ENCODE measurements at regions not wholly inside any gene's neighbourhood (a gene's known extent, or its start where the extent isn't known, plus 50 kb on each side); places are given as distances from the start of the nearest gene placed in this dataset.

DNA sequence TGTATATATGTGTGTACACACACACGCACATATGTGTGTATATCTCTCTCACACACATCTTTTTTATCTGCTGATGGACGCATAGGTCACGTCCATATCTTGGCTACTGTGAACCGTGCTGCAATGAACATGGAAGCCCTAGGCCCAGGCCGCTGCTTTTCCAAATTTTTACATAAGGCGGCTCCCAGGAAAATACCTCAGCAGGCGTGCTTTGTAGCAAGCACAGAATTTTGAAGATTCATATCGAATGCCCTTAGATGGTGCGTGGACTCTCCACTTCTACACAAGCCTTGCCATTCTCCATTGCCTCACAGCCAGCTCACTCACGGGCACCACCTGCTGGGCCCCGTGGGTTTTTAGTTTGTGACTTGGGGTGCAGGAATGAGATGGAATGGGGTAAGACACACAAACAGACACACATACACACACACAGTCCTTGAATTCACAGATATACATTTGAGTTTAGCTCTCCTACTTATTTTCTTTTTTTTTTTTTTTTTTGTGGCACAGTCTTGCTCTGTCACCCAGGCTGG is 57.9 kb upstream of the RNF32 start:
- WGBS = 84% methylated on average over 9 of the region's 11 CpGs
- H2AFZ ChIP-seq (ENCODE audit: low read depth, low read length) = no peak overlapping the region
- no peak overlapping the region for H2BK12ac ChIP-seq (ENCODE audit: low read length in 2 of 2)
- H2BK5ac ChIP-seq (ENCODE audit: low read depth, low read length, poor library complexity, severe bottlenecking) = no peak overlapping the region
- H2BK15ac ChIP-seq (ENCODE audit: low read depth, poor library complexity, severe bottlenecking) = no peak overlapping the region
- H2AK5ac ChIP-seq (ENCODE audit: low read length, severe bottlenecking) = no peak overlapping the region
- no peak overlapping the region for H3K4ac ChIP-seq (ENCODE audit: low read depth in 1 of 2, low read length in 2 of 2)
- H3K27me3 ChIP-seq (ENCODE audit: control insufficient read depth in 1 of 2, insufficient read depth in 1 of 2, low read length in 2 of 2) = no peaks in the 10 kb centered on the region
- H3K14ac ChIP-seq (ENCODE audit: low read length in 2 of 2) = no peak overlapping the region
- H4K8ac ChIP-seq (ENCODE audit: low read length) = no peak overlapping the region
- no peak overlapping the region for H3K18ac ChIP-seq (ENCODE audit: low read depth in 1 of 2, low read length in 2 of 2)
- no peak overlapping the region for H3K9ac ChIP-seq (ENCODE audit: low read length)
- no peaks in the 10 kb centered on the region for H3K79me1 ChIP-seq (replicated peaks; ENCODE audit: low read length, poor library complexity, severe bottlenecking)
- H2BK120ac ChIP-seq (ENCODE audit: low read depth, low read length) = no peak overlapping the region
- H3K4me3 ChIP-seq (ENCODE audit: insufficient read depth in 1 of 2, low read depth in 1 of 2, low read length in 2 of 2) = no peak overlapping the region
- no peak overlapping the region for H3K4me2 ChIP-seq (ENCODE audit: low read length, poor library complexity, severe bottlenecking)
- H3K4me1 ChIP-seq (ENCODE audit: control insufficient read depth, insufficient read depth, low read depth, low read length) = peaks cover 1% of the 10 kb centered on the region
- H4K91ac ChIP-seq (ENCODE audit: low read length) = no peak overlapping the region
- no peaks in the 10 kb centered on the region for H3K36me3 ChIP-seq (ENCODE audit: control insufficient read depth in 1 of 2, insufficient read depth in 2 of 2, low read depth in 1 of 2, low read length in 2 of 2)
- H3K9me3 ChIP-seq (ENCODE audit: control insufficient read depth, low read length) = peaks cover 21% of the 10 kb centered on the region
- H3K23ac ChIP-seq (ENCODE audit: low read length in 2 of 2) = no peak overlapping the region
- no peak for DNase-seq
- no peak overlapping the region for H3K27ac ChIP-seq (ENCODE audit: low read length, poor library complexity, severe bottlenecking)

DNA sequence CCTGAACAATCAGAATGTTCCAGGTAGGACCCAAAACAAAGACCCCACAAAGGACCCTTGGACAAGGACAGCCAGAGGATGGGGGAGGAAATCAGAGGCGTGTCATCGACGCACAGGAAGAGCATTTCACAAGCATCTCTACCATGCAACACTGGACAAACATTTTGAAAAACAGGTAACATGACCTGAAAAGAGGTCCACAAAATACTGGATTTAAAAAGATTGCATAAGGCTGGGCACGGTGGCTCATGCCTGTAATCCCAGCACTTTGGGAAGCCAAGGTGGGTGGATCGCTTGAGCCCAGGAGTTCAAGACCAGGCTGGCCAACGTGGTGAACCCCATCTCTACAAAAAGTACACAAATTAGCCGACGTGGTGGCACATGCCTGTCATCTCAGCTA is 60.5 kb upstream of the RNF32 start:
- Histone ChIP-seq H3K4me2 (ENCODE audit: low read length, poor library complexity, severe bottlenecking) (no peak overlapping the region), H3K9me3 (ENCODE audit: control insufficient read depth, low read length) (peaks cover 5% of the 10 kb centered on the region), H4K91ac (ENCODE audit: low read length) (no peak overlapping the region), H3K79me1 (replicated peaks; ENCODE audit: low read length, poor library complexity, severe bottlenecking) (no peaks in the 10 kb centered on the region), H3K18ac (ENCODE audit: low read depth in 1 of 2, low read length in 2 of 2) (no peak overlapping the region), H3K27me3 (ENCODE audit: control insufficient read depth in 1 of 2, insufficient read depth in 1 of 2, low read length in 2 of 2) (no peaks in the 10 kb centered on the region), H3K4me3 (ENCODE audit: insufficient read depth in 1 of 2, low read depth in 1 of 2, low read length in 2 of 2) (no peak overlapping the region), H2BK15ac (ENCODE audit: low read depth, poor library complexity, severe bottlenecking) (no peak overlapping the region), H3K4ac (ENCODE audit: low read depth in 1 of 2, low read length in 2 of 2) (no peak overlapping the region), H3K23ac (ENCODE audit: low read length in 2 of 2) (no peak overlapping the region), H2AFZ (ENCODE audit: low read depth, low read length) (no peak overlapping the region), H3K14ac (ENCODE audit: low read length in 2 of 2) (no peak overlapping the region), H2BK12ac (ENCODE audit: low read length in 2 of 2) (no peak overlapping the region), H2BK5ac (ENCODE audit: low read depth, low read length, poor library complexity, severe bottlenecking) (no peak overlapping the region), H4K8ac (ENCODE audit: low read length) (no peak overlapping the region), H2BK120ac (ENCODE audit: low read depth, low read length) (no peak overlapping the region), H3K9ac (ENCODE audit: low read length) (no peak overlapping the region), H3K4me1 (ENCODE audit: control insufficient read depth, insufficient read depth, low read depth, low read length) (peaks cover 1% of the 10 kb centered on the region), H3K36me3 (ENCODE audit: control insufficient read depth in 1 of 2, insufficient read depth in 2 of 2, low read depth in 1 of 2, low read length in 2 of 2) (no peaks in the 10 kb centered on the region), H2AK5ac (ENCODE audit: low read length, severe bottlenecking) (no peak overlapping the region), H3K27ac (ENCODE audit: low read length, poor library complexity, severe bottlenecking) (no peak overlapping the region)
- WGBS = 92% methylated on average over 8 of the region's 8 CpGs
- DNase-seq = no peak

DNA sequence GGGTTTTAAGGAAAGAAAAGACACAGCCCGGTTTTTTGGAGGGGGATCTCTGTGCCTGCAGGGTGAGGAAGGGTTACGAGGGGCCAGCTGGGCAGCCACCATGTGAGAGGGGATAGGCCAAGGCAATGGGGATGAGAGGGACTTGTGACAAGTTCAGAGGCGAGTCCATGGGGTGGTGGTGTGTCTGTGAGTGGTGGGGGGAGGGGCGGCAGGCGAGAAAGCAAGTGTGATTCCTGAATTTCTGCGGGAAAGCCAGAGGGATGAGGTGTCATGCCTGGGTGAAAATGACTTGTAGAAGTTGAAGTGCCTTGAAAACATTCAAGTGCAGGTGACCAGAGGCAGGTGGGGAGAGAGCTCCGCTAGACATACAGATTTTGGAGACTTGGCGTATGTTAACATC is 61.0 kb upstream of the RNF32 start:
- Histone ChIP-seq H3K27me3 (ENCODE audit: control insufficient read depth in 1 of 2, insufficient read depth in 1 of 2, low read length in 2 of 2) (no peaks in the 10 kb centered on the region), H4K91ac (ENCODE audit: low read length) (no peak overlapping the region), H3K4me3 (ENCODE audit: insufficient read depth in 1 of 2, low read depth in 1 of 2, low read length in 2 of 2) (no peak overlapping the region), H2AFZ (ENCODE audit: low read depth, low read length) (no peak overlapping the region), H3K14ac (ENCODE audit: low read length in 2 of 2) (no peak overlapping the region), H4K8ac (ENCODE audit: low read length) (no peak overlapping the region), H3K4ac (ENCODE audit: low read depth in 1 of 2, low read length in 2 of 2) (no peak overlapping the region), H3K18ac (ENCODE audit: low read depth in 1 of 2, low read length in 2 of 2) (no peak overlapping the region), H3K4me2 (ENCODE audit: low read length, poor library complexity, severe bottlenecking) (no peak overlapping the region), H3K9ac (ENCODE audit: low read length) (no peak overlapping the region), H2AK5ac (ENCODE audit: low read length, severe bottlenecking) (no peak overlapping the region), H3K79me1 (replicated peaks; ENCODE audit: low read length, poor library complexity, severe bottlenecking) (no peaks in the 10 kb centered on the region), H3K9me3 (ENCODE audit: control insufficient read depth, low read length) (peaks cover 5% of the 10 kb centered on the region), H3K36me3 (ENCODE audit: control insufficient read depth in 1 of 2, insufficient read depth in 2 of 2, low read depth in 1 of 2, low read length in 2 of 2) (no peaks in the 10 kb centered on the region), H2BK120ac (ENCODE audit: low read depth, low read length) (no peak overlapping the region), H3K27ac (ENCODE audit: low read length, poor library complexity, severe bottlenecking) (no peak overlapping the region), H2BK5ac (ENCODE audit: low read depth, low read length, poor library complexity, severe bottlenecking) (no peak overlapping the region), H3K23ac (ENCODE audit: low read length in 2 of 2) (no peak overlapping the region), H3K4me1 (ENCODE audit: control insufficient read depth, insufficient read depth, low read depth, low read length) (peaks cover 1% of the 10 kb centered on the region), H2BK12ac (ENCODE audit: low read length in 2 of 2) (no peak overlapping the region), H2BK15ac (ENCODE audit: low read depth, poor library complexity, severe bottlenecking) (no peak overlapping the region)
- WGBS = 62% methylated on average over 8 of the region's 8 CpGs
- no peak for DNase-seq

DNA sequence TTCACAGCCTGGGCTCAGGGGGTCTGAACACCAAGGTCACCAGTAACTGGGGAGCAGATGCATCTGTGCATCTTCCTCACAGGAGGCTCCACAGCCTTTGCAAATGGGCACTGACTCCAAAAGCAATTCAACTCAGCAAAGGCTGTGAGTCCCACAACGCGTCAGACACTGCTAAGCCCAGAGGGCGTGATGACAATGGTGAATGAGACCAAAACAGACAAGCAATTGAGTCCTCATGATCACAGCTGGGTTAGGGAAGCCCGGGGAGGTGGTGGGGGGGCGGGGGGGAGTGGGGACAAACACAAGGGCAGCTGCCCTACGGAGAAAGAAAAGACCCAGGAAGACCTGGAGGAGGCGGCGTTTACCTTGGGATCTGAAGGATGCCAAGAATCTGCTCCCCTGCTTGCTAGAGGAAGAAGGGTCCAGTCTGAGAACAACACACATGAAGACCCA is 61.6 kb upstream of the RNF32 start:
- Histone ChIP-seq H3K9me3 (ENCODE audit: control insufficient read depth, low read length) (peaks cover 6% of the 10 kb centered on the region), H4K91ac (ENCODE audit: low read length) (no peak overlapping the region), H2BK15ac (ENCODE audit: low read depth, poor library complexity, severe bottlenecking) (no peak overlapping the region), H3K4ac (ENCODE audit: low read depth in 1 of 2, low read length in 2 of 2) (no peak overlapping the region), H3K4me3 (ENCODE audit: insufficient read depth in 1 of 2, low read depth in 1 of 2, low read length in 2 of 2) (no peak overlapping the region), H2BK120ac (ENCODE audit: low read depth, low read length) (no peak overlapping the region), H2BK5ac (ENCODE audit: low read depth, low read length, poor library complexity, severe bottlenecking) (no peak overlapping the region), H3K36me3 (ENCODE audit: control insufficient read depth in 1 of 2, insufficient read depth in 2 of 2, low read depth in 1 of 2, low read length in 2 of 2) (no peaks in the 10 kb centered on the region), H3K4me2 (ENCODE audit: low read length, poor library complexity, severe bottlenecking) (no peak overlapping the region), H2AFZ (ENCODE audit: low read depth, low read length) (no peak overlapping the region), H3K79me1 (replicated peaks; ENCODE audit: low read length, poor library complexity, severe bottlenecking) (no peaks in the 10 kb centered on the region), H4K8ac (ENCODE audit: low read length) (no peak overlapping the region), H3K27ac (ENCODE audit: low read length, poor library complexity, severe bottlenecking) (no peak overlapping the region), H3K4me1 (ENCODE audit: control insufficient read depth, insufficient read depth, low read depth, low read length) (peaks cover 1% of the 10 kb centered on the region), H3K14ac (ENCODE audit: low read length in 2 of 2) (no peak overlapping the region), H3K27me3 (ENCODE audit: control insufficient read depth in 1 of 2, insufficient read depth in 1 of 2, low read length in 2 of 2) (no peaks in the 10 kb centered on the region), H3K18ac (ENCODE audit: low read depth in 1 of 2, low read length in 2 of 2) (no peak overlapping the region), H2AK5ac (ENCODE audit: low read length, severe bottlenecking) (no peak overlapping the region), H3K9ac (ENCODE audit: low read length) (no peak overlapping the region), H2BK12ac (ENCODE audit: low read length in 2 of 2) (no peak overlapping the region), H3K23ac (ENCODE audit: low read length in 2 of 2) (no peak overlapping the region)
- DNase-seq = no peak
- WGBS = 65% methylated on average over 8 of the region's 8 CpGs

All from mesenchymal stem cell (in vitro differentiated cells and primary cell).